ENCODE measurements at regions not wholly inside any gene's neighbourhood (a gene's known extent, or its start where the extent isn't known, plus 50 kb on each side); places are given as distances from the start of the nearest gene placed in this dataset.

DNA sequence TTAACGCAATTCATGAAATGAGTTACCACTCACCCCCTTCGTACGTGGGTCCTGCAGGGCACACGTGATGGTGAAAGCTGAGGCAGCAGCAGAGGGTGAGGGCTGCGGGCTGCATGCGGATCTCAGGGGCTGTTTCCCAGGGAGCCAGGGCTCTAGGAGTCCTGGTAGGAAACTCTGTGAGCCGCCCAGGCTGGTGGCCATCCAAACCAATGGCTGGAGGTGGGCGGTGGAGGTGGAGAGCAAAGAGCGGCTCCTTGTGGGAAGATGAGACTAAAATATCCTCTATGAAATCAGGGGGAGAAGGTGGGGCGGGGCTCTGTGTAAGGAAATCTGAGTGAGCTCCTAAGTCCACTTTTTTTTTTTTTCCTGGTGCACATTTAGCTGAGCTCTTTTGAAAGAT is 120.1 kb upstream of the SLC1A4 start:
- TF ChIP-seq, protein P1, sequence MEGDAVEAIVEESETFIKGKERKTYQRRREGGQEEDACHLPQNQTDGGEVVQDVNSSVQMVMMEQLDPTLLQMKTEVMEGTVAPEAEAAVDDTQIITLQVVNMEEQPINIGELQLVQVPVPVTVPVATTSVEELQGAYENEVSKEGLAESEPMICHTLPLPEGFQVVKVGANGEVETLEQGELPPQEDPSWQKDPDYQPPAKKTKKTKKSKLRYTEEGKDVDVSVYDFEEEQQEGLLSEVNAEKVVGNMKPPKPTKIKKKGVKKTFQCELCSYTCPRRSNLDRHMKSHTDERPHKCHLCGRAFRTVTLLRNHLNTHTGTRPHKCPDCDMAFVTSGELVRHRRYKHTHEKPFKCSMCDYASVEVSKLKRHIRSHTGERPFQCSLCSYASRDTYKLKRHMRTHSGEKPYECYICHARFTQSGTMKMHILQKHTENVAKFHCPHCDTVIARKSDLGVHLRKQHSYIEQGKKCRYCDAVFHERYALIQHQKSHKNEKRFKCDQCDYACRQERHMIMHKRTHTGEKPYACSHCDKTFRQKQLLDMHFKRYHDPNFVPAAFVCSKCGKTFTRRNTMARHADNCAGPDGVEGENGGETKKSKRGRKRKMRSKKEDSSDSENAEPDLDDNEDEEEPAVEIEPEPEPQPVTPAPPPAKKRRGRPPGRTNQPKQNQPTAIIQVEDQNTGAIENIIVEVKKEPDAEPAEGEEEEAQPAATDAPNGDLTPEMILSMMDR (IDR thresholded peaks at IDR 0.05): no peak
- TF ChIP-seq POLR2A (IDR thresholded peaks at IDR 0.05): no peak
